K562 (cell line): ENCODE measurements at regions not wholly inside any gene's neighbourhood (a gene's known extent, or its start where the extent isn't known, plus 50 kb on each side); places are given as distances from the start of the nearest gene placed in this dataset.

ENCODE experiments used
- ATAC-seq: fragments of 200-7000 bp; cut with Tn5 transposase; 3 replicates; pipeline ENCODE4 v1.9.1; 2020; ENCODE audit warnings: moderate library complexity
- BruUV-seq: library from RNA; stranded (reverse); fragments of 400-500 nt; replicated peaks from 2 replicates; lab custom pipeline; 2021; lab: Mats Ljungman, UMichigan
- CTCF ChIA-PET: fragments of 300-600 bp; formaldehyde crosslinking; extraction: SDS; loops from one replicate; lab custom pipeline; 2021; ENCODE audit warnings: low intra/inter-chr PET ratio; lab: Yijun Ruan, JAX
- POLR2A ChIA-PET: fragments of 300-600, 350-650 bp; sonication (Branson Sonifier 250); formaldehyde crosslinking; extraction: SDS; loops from one replicate; lab custom pipeline; 2021; ENCODE audit warnings: antibody characterized with exemption, inconsistent platforms; lab: Yijun Ruan, JAX
- DNase-seq, 4 experiments: peaks; one replicate each; pipeline versions ENCODE4 v3.0.0 to v3.0.0-alpha.2; 2011 to 2018; ENCODE audit warnings: low spot score in 3 of 4, mixed read lengths in 3 of 4; ENCODE audit errors: extremely low read depth in 1 of 4
- FAIRE-seq: peaks from 2 replicates; lab custom pipeline; 2011; peaks lifted over from hg19 to GRCh38; lab: Jason Lieb, UNC
- H2AFZ ChIP-seq: 2 replicates; pipeline ENCODE4 v1.6.0; 2011; ENCODE audit warnings: low read depth, low read length, control low read depth, inconsistent platforms
- H3K27ac ChIP-seq: fragments of 200-600 bp; 3 replicates; pipeline ENCODE4 v1.8.0; 2011; ENCODE audit warnings: low read depth, mild to moderate bottlenecking, control low read depth, inconsistent platforms, low read length, moderate library complexity, mixed read lengths; ENCODE audit errors: extremely low read depth
- H3K27me3 ChIP-seq, 2 experiments: fragments of 300-600 bp in 1 of 2; 2 replicates in 1 of 2; 3 replicates in 1 of 2; pipeline versions ENCODE4 v1.6.0 to v1.8.0; 2011; ENCODE audit warnings: inconsistent platforms in 2 of 2, low read length in 2 of 2, mild to moderate bottlenecking in 1 of 2, mixed read lengths in 1 of 2, moderate library complexity in 1 of 2; ENCODE audit not compliant: control insufficient read depth in 2 of 2, insufficient read depth in 2 of 2
- H3K36me3 ChIP-seq: fragments of 300-600 bp; 3 replicates; pipeline ENCODE4 v1.8.0; 2011; ENCODE audit warnings: mild to moderate bottlenecking, low read length, inconsistent platforms; ENCODE audit not compliant: control insufficient read depth, insufficient read depth
- H3K4me1 ChIP-seq, 2 experiments: fragments of 200-600 bp in 1 of 2; replicated peaks in 1 of 2; 2 replicates in 1 of 2; 3 replicates in 1 of 2; pipeline versions ENCODE4 v1.5.1 to v1.8.0; 2011; ENCODE audit warnings: inconsistent platforms in 2 of 2, low read length in 2 of 2, mild to moderate bottlenecking in 1 of 2, mixed read lengths in 1 of 2, moderate library complexity in 1 of 2; ENCODE audit not compliant: control insufficient read depth in 2 of 2, insufficient read depth in 2 of 2
- H3K4me2 ChIP-seq: 2 replicates; pipeline ENCODE4 v1.6.1; 2011; ENCODE audit warnings: low read length, control low read depth, inconsistent platforms, mixed read lengths; ENCODE audit not compliant: insufficient read depth
- H3K4me3 ChIP-seq: fragments of 200-600 bp; sonication (generic), shearing (Covaris generic); 2 replicates; pipeline ENCODE4 v1.5.1; 2016; ENCODE audit warnings: control low read depth, inconsistent platforms
- H3K79me2 ChIP-seq: fragments of 200-600 bp; 3 replicates; pipeline ENCODE4 v1.8.0; 2011; ENCODE audit warnings: low read length, inconsistent platforms; ENCODE audit not compliant: control insufficient read depth, insufficient read depth
- H3K9ac ChIP-seq, 2 experiments: 2 replicates each; pipeline versions ENCODE4 v1.6.0 to v1.6.1; 2011; ENCODE audit warnings: low read depth in 2 of 2, low read length in 2 of 2, control low read depth in 1 of 2, inconsistent platforms in 1 of 2, mild to moderate bottlenecking in 1 of 2, mixed read lengths in 1 of 2; ENCODE audit not compliant: insufficient read depth in 1 of 2
- H3K9me1 ChIP-seq: one replicate; pipeline ENCODE4 v1.6.0; 2011; ENCODE audit warnings: inconsistent platforms, mild to moderate bottlenecking, low read length, moderate library complexity; ENCODE audit not compliant: control insufficient read depth, insufficient read depth
- H3K9me3 ChIP-seq: replicated peaks from 2 replicates; pipeline ENCODE4 v1.5.1; 2011; ENCODE audit warnings: low read depth, low read length, inconsistent platforms; ENCODE audit not compliant: control insufficient read depth, insufficient read depth
- H4K20me1 ChIP-seq: replicated peaks from 2 replicates; pipeline ENCODE4 v1.6.1; 2011; ENCODE audit warnings: low read length, inconsistent platforms, mixed read lengths; ENCODE audit not compliant: control insufficient read depth, insufficient read depth
- ATF1 ChIP-seq, 2 experiments: fragments of 450-650 bp in 1 of 2; IDR thresholded peaks; 2 replicates each; pipeline ENCODE4 v1.6.1; 2016; ENCODE audit warnings: missing compliant biosample characterization in 1 of 2, missing genetic modification characterization in 1 of 2
- DACH1 ChIP-seq: fragments of 450-650 bp; IDR thresholded peaks from 2 replicates; pipeline ENCODE4 v1.6.1; 2018; ENCODE audit not compliant: partially characterized antibody
- FOXA1 ChIP-seq: fragments of 450-650 bp; IDR thresholded peaks from 2 replicates; pipeline ENCODE4 v1.6.1; 2016; ENCODE audit warnings: mild to moderate bottlenecking, borderline replicate concordance
- GTF2F1 ChIP-seq: IDR thresholded peaks from 2 replicates; pipeline ENCODE4 v1.6.1; 2011; ENCODE audit warnings: low read depth, low read length, improper control_type of control experiment
- HDGF ChIP-seq: fragments of 450-650 bp; IDR thresholded peaks from 2 replicates; pipeline ENCODE4 v1.6.1; 2016
- HEY1 ChIP-seq: fragments of 250-450 bp; sonication (Bioruptor Pico); IDR thresholded peaks from 2 replicates; pipeline ENCODE4 v1.5.0; 2020; ENCODE audit warnings: mild to moderate bottlenecking, moderate library complexity, borderline replicate concordance
- LCOR ChIP-seq: sonication (generic); formaldehyde crosslinking; IDR thresholded peaks from 2 replicates; pipeline ENCODE4 v1.8.0; 2022; ENCODE audit warnings: mild to moderate bottlenecking, missing genetic modification reagents
- MECOM ChIP-seq: fragments of 250-450 bp; sonication (Bioruptor Pico); IDR thresholded peaks from 2 replicates; pipeline ENCODE4 v1.8.0; 2022; ENCODE audit warnings: inconsistent platforms
- MYNN ChIP-seq, 2 experiments: sonication (generic); formaldehyde crosslinking in 1 of 2; IDR thresholded peaks; 2 replicates each; pipeline versions ENCODE4 v1.5.0 to v1.6.1; 2016 to 2020; ENCODE audit warnings: antibody characterized with exemption in 1 of 2, missing genetic modification reagents in 1 of 2
- PCBP2 ChIP-seq: fragments of 200-400 bp; formaldehyde crosslinking; IDR thresholded peaks from 2 replicates; pipeline ENCODE4 v1.6.1; 2018; ENCODE audit warnings: low read length, low read depth, mild to moderate bottlenecking, moderate library complexity; ENCODE audit not compliant: poor library complexity, severe bottlenecking
- RBM22 ChIP-seq: fragments of 200-400 bp; formaldehyde crosslinking; IDR thresholded peaks from 2 replicates; pipeline ENCODE4 v1.6.1; 2018; ENCODE audit warnings: low read length, low read depth; ENCODE audit not compliant: poor library complexity, severe bottlenecking
- SAFB2 ChIP-seq: fragments of 200-400 bp; formaldehyde crosslinking; IDR thresholded peaks from 2 replicates; pipeline ENCODE4 v1.6.1; 2018; ENCODE audit warnings: borderline replicate concordance, low read length, low read depth, moderate library complexity; ENCODE audit not compliant: severe bottlenecking
- ZFP36 ChIP-seq: fragments of 150-350 bp; IDR thresholded peaks from 2 replicates; pipeline ENCODE4 v1.6.1; 2018; ENCODE audit warnings: low read length, low read depth; ENCODE audit not compliant: partially characterized antibody
- ZNF134 ChIP-seq: fragments of 250-450 bp; sonication (Bioruptor Pico); conservative IDR thresholded peaks from 2 replicates; pipeline ENCODE4 v1.4.0; 2020
- ZNF174 ChIP-seq: fragments of 250-450 bp; sonication (Bioruptor Pico); IDR thresholded peaks from 2 replicates; pipeline ENCODE4 v1.4.0; 2020; ENCODE audit warnings: mild to moderate bottlenecking
- ZNF197 ChIP-seq: fragments of 200-800 bp; sonication (Bioruptor generic); IDR thresholded peaks from 2 replicates; pipeline ENCODE4 v1.6.1; 2016; ENCODE audit warnings: low read depth, missing genetic modification characterization, missing compliant biosample characterization
- ZNF76 ChIP-seq: fragments of 250-450 bp; sonication (Bioruptor Pico); IDR thresholded peaks from 2 replicates; pipeline ENCODE4 v1.4.0; 2020; ENCODE audit warnings: mild to moderate bottlenecking, moderate library complexity, borderline replicate concordance
- WGBS: fragments of 100-300 bp; shearing (Covaris generic); methylation state at CpG from one replicate; pipeline ENCODE4 v1.1.6; 2016; ENCODE audit warnings: low coverage, mixed read lengths; ENCODE audit not compliant: insufficient coverage; ENCODE audit errors: missing lambda C conversion rate; 5-methylcytosine and 5-hydroxymethylcytosine counted together
- in situ Hi-C: fragments of 300-500 bp; cut with MboI; formaldehyde crosslinking; loops from 4 replicates; pipeline ENCODE4 v1.15.0; 2018; ENCODE audit warnings: inconsistent platforms, mixed read lengths
- intact Hi-C: fragments of 100-400 bp; cut with micrococcal nuclease; formaldehyde crosslinking; loops from 2 replicates; pipeline ENCODE4 v1.14.2; 2022
- TF ChIP-seq, protein P1 (sequence below): fragments of 450-650 bp; IDR thresholded peaks from 2 replicates; pipeline ENCODE4 v1.6.1; 2017; ENCODE audit warnings: mild to moderate bottlenecking, moderate library complexity

DNA sequence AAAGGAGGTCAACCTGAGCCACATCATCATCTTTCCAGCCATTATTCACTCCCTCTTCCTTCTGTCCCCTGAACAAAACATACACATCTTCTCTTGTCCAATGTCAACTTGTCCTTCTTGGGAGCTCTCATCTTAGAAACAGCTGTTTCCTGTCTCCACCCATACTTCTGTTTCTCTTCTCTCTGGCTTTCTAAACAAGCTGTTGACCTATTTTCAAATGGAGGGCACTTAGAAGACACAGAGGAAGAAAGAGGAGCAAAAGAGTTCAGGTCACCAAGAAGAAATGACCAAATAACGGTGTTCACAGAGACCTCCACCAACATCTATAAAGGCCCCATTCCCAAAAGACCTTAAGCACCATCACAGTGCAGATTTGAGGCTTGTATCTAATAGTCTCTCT lies 355.9 kb upstream of the HNRNPA3 start:
- no TSS peak for BruUV-seq
- intact Hi-C loops, result no loop called here
- H3K27ac ChIP-seq, result no peak overlapping the region
- H3K4me2 ChIP-seq, result no peak overlapping the region
- ChIA-PET CTCF (no interaction called here), POLR2A (interaction anchor here (0.6 to 1.0 kb wide), 4 partner anchors 17 to 345 kb away, joined by 3 to 4 read pairs (median 3); no protein-coding TSS in a partner anchor)
- H4K20me1 ChIP-seq, result no peaks in the 10 kb centered on the region
- DNase-seq, result no peak
- no peaks in the 10 kb centered on the region for H3K9me3 ChIP-seq
- H3K79me2 ChIP-seq, result no peaks in the 10 kb centered on the region
- H3K9ac ChIP-seq, result no peak overlapping the region
- H3K27me3 ChIP-seq, result no peaks in the 10 kb centered on the region
- ATAC-seq, result no peak
- no peak overlapping the region for H3K4me3 ChIP-seq
- FAIRE-seq, result no peak
- no peaks in the 10 kb centered on the region for H3K4me1 ChIP-seq
- no peak for TF ChIP-seq FOXA1
- TF ChIP-seq HDGF, result no peak
- TF ChIP-seq ZNF174, result no peak
- TF ChIP-seq DACH1, result peak; percentile 10
- TF ChIP-seq LCOR (CRISPR knock-in tag), result no peak
- H3K9me1 ChIP-seq, result no peaks in the 10 kb centered on the region
- 0% methylated on average over 1 of the region's 1 CpG for WGBS
- H2AFZ ChIP-seq, result no peak overlapping the region
- in situ Hi-C loops, result no loop called here
- no peaks in the 10 kb centered on the region for H3K36me3 ChIP-seq

DNA sequence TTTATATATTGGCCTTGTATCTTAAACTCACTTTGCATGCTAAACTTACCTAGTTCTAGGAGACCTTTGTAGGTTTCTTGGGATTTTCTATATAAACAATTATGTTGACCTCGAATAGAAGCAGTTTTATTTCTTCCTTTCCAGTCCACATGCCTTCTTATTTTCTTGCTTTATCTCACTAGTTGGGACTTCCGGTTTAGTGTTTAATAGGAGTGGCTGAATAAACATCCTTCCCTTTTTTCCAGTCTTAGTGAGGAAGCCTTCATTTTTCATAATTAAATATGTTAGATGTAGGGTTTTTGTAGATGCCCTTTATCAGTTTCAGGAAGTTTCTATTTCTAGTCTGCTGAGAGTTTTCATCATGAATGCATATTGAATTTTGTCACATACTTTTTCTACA lies 347.3 kb upstream of the HNRNPA3 start:
- CTCF ChIA-PET, result no interaction called here
- H3K4me2 ChIP-seq, result no peak overlapping the region
- no peak for TF ChIP-seq ATF1 (CRISPR knock-in tag; IDR thresholded peaks at IDR 0.05)
- TF ChIP-seq ATF1 (tag; IDR thresholded peaks at IDR 0.05), result no peak
- TF ChIP-seq ZNF76, result no peak
- TF ChIP-seq ZNF197 (CRISPR knock-in tag), result no peak
- TF ChIP-seq, protein P1, sequence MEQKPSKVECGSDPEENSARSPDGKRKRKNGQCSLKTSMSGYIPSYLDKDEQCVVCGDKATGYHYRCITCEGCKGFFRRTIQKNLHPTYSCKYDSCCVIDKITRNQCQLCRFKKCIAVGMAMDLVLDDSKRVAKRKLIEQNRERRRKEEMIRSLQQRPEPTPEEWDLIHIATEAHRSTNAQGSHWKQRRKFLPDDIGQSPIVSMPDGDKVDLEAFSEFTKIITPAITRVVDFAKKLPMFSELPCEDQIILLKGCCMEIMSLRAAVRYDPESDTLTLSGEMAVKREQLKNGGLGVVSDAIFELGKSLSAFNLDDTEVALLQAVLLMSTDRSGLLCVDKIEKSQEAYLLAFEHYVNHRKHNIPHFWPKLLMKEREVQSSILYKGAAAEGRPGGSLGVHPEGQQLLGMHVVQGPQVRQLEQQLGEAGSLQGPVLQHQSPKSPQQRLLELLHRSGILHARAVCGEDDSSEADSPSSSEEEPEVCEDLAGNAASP, result no peak
- no peak for TF ChIP-seq MECOM (CRISPR knock-in tag)
- no peak for TF ChIP-seq MYNN (IDR thresholded peaks at IDR 0.05)
- no peak for TF ChIP-seq MYNN (CRISPR knock-in tag; IDR thresholded peaks at IDR 0.05)
- TF ChIP-seq PCBP2, result no peak
- no peak for TF ChIP-seq ZNF134 (CRISPR knock-in tag)
- TF ChIP-seq HEY1 (CRISPR knock-in tag), result no peak
- no peak for TF ChIP-seq RBM22
- no peak for TF ChIP-seq SAFB2
- no peak for TF ChIP-seq ZFP36
- no peak for TF ChIP-seq GTF2F1

More for the DNA sequence above, 347.3 kb upstream of the HNRNPA3 start:
- Histone ChIP-seq H3K9ac (no peak overlapping the region), H4K20me1 (no peaks in the 10 kb centered on the region), H3K27me3 (no peaks in the 10 kb centered on the region), H2AFZ (no peak overlapping the region), H3K27ac (no peak overlapping the region), H3K9me1 (no peaks in the 10 kb centered on the region), H3K4me3 (no peak overlapping the region), H3K36me3 (no peaks in the 10 kb centered on the region), H3K79me2 (no peaks in the 10 kb centered on the region), H3K4me1 (no peaks in the 10 kb centered on the region), H3K9me3 (no peaks in the 10 kb centered on the region)
- FAIRE-seq (no peak), ATAC-seq (no peak), DNase-seq (no peak)
- POLR2A ChIA-PET, result no interaction called here
- intact Hi-C loops, result no loop called here
- in situ Hi-C loops, result no loop called here
- no TSS peak for BruUV-seq
- WGBS, result 0% methylated on average over 2 of the region's 2 CpGs
